ENCODE measurements at regions not wholly inside any gene's neighbourhood (a gene's known extent, or its start where the extent isn't known, plus 50 kb on each side); places are given as distances from the start of the nearest gene placed in this dataset.

DNA sequence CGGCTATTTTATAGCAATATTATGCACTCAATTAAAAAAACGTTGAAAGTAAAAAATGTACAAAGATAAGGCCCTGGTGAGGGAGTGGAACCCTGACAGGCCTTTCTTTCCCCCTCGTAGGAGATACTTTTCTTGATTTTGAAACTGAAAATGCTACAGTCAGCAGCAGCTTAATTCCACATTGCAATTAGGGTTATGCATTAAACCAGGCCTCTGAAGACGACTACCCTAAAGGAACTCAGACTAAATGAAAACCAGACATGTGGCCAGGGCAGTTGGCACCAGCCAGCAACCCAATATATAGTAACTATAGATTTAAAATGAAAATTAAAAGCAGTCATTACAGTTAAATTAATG is 463.2 kb upstream of the MAF start:
- TF ChIP-seq, protein P1, sequence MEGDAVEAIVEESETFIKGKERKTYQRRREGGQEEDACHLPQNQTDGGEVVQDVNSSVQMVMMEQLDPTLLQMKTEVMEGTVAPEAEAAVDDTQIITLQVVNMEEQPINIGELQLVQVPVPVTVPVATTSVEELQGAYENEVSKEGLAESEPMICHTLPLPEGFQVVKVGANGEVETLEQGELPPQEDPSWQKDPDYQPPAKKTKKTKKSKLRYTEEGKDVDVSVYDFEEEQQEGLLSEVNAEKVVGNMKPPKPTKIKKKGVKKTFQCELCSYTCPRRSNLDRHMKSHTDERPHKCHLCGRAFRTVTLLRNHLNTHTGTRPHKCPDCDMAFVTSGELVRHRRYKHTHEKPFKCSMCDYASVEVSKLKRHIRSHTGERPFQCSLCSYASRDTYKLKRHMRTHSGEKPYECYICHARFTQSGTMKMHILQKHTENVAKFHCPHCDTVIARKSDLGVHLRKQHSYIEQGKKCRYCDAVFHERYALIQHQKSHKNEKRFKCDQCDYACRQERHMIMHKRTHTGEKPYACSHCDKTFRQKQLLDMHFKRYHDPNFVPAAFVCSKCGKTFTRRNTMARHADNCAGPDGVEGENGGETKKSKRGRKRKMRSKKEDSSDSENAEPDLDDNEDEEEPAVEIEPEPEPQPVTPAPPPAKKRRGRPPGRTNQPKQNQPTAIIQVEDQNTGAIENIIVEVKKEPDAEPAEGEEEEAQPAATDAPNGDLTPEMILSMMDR (IDR thresholded peaks at IDR 0.05), result no peak
- Mint-ChIP-seq H3K27me3 (no peaks in the 10 kb centered on the region), H3K4me1 (ENCODE audit: low read depth) (no peaks in the 10 kb centered on the region), H3K36me3 (ENCODE audit: low read depth) (no peaks in the 10 kb centered on the region), H3K9me3 (no peaks in the 10 kb centered on the region), H3K27ac (no peak overlapping the region), H3K4me3 (no peak overlapping the region)
- ATAC-seq (no peak), DNase-seq (no peak)
- POLR2A ChIA-PET, result interaction anchor here (0.9 kb wide), 1 partner anchor 13 kb away, joined by 3 read pairs; no protein-coding TSS in a partner anchor
- CTCF ChIA-PET, result no interaction called here
- intact Hi-C loops (cut with micrococcal nuclease), result no loop called here

DNA sequence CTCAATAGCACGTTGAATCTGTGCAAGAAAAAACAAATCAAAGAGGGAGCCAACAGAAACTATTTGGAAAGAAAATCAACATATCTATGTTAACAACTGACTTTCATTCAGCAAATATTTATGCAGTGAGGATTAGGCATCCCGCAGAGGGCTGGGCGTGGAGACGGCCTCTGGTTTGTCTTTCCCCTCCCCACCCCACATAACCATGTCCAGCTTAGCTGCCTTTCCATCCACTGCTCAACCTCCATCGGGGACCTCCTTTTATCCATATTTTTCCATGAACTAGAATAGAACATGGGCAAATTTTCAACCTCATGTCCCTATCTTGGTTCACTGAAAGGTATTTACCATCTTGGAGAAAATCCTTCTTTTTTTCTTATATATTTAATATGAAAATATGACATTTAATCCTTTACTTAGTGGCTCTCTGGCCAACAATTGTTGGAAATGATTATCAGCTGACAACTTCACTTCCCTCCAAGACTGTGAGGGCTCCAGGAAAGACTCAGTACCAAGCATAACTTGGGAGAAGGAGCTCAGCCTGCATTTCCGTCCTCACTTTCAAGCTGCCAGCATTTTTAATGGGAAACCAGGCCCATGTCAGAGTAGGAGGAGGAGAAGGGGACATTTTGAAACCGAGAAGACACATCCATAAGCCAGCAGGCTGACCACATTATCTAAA is 462.6 kb upstream of the MAF start:
- ATAC-seq (no peak), DNase-seq (no peak)
- H3K27ac Mint-ChIP-seq, result no peak overlapping the region
- no peaks in the 10 kb centered on the region for H3K9me3 Mint-ChIP-seq
- ChIA-PET POLR2A (interaction anchor here (0.9 kb wide), 1 partner anchor 13 kb away, joined by 3 read pairs; no protein-coding TSS in a partner anchor), CTCF (no interaction called here)
- H3K4me3 Mint-ChIP-seq, result no peak overlapping the region
- H3K27me3 Mint-ChIP-seq, result no peaks in the 10 kb centered on the region
- H3K4me1 Mint-ChIP-seq (ENCODE audit: low read depth), result no peaks in the 10 kb centered on the region
- TF ChIP-seq, protein P1 (IDR thresholded peaks at IDR 0.05), result no peak
- no peaks in the 10 kb centered on the region for H3K36me3 Mint-ChIP-seq (ENCODE audit: low read depth)
- intact Hi-C loops (cut with micrococcal nuclease), result no loop called here

DNA sequence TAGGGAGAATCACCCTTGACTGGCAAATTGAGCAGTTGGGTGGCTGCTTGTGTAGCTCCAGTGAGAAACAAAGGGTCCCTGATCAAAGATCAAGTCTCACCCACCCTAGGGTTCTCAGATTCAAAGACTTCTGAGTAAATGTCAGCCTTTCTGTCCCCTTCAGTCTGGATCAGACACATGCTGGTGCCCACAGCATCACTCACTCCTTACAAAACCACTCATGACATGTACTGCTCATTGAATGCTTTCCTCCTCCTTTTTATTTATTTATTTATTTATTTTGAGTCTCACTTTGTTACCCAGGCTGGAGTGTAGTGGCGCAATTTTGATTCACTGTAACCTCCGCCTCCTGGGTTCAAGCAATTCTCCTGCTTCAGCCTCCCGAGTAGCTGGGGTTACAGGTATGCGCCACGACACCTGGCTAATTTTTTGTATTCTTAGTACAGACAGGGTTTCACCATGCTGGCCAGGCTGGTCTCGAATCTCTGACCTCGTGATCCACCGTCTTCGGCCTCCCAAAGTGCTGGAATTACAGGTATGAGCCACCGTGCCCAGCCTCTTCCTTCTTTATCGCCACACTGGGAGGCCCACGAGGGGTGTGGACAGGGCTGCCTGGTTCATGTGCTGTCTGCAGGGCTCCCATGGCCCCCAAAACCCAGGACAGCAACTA is 462.0 kb upstream of the MAF start:
- POLR2A ChIA-PET, result no interaction called here
- intact Hi-C loops (cut with micrococcal nuclease), result no loop called here

DNA sequence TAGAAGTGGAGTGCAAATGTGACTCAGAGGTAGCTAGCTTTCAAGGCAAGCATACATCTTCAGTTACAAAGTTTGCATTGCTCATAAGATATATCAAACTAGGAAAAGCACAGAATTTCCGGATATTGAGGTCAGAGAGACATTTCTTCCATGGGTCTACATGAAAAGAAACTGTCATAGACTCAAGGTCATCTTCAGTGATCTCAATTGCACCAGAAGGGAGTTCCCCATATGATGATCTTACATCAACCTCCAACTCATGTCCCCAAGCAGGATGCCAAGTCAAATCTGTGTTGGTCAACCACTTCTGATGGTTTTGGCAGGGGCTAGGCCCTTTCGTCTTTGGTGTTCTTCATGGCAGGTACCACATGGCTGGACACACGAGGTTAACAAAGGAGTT is 459.9 kb upstream of the MAF start:
- ATAC-seq (no peak), DNase-seq (no peak)
- Mint-ChIP-seq H3K9me3 (no peaks in the 10 kb centered on the region), H3K27me3 (no peaks in the 10 kb centered on the region), H3K36me3 (ENCODE audit: low read depth) (no peaks in the 10 kb centered on the region), H3K27ac (no peak overlapping the region), H3K4me1 (ENCODE audit: low read depth) (no peaks in the 10 kb centered on the region), H3K4me3 (no peak overlapping the region)
- ChIA-PET CTCF (no interaction called here), POLR2A (no interaction called here)
- TF ChIP-seq, protein P1 (IDR thresholded peaks at IDR 0.05), result no peak
- intact Hi-C loops (cut with micrococcal nuclease), result no loop called here

More for the DNA sequence above, 462.0 kb upstream of the MAF start:
- TF ChIP-seq, protein P1 (IDR thresholded peaks at IDR 0.05), result no peak
- H3K4me3 Mint-ChIP-seq, result no peak overlapping the region
- H3K27me3 Mint-ChIP-seq, result no peaks in the 10 kb centered on the region
- no peaks in the 10 kb centered on the region for H3K36me3 Mint-ChIP-seq (ENCODE audit: low read depth)
- no peaks in the 10 kb centered on the region for H3K9me3 Mint-ChIP-seq
- DNase-seq (no peak), ATAC-seq (no peak)
- H3K27ac Mint-ChIP-seq, result no peak overlapping the region
- no peaks in the 10 kb centered on the region for H3K4me1 Mint-ChIP-seq (ENCODE audit: low read depth)
- CTCF ChIA-PET, result no interaction called here

DNA sequence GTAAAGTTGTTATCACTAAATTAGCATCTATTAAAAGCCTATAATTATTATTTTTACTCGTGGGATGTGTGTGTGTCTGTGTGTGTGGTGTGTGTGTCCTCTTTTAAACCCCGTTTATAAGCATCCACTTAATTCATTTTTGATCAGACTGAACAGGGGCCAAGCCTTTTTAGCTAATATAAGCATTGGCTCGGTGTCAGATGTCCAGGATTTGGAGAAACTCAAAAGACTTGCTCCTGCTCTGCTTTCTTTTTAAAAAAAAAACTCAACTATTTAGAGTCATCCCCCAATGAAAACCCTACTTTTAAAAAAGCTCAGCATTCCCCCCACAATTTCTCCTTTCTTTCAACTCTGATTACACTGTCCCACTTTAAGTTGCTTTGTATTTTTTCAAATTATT is 459.3 kb upstream of the MAF start:
- no peaks in the 10 kb centered on the region for H3K36me3 Mint-ChIP-seq (ENCODE audit: low read depth)
- POLR2A ChIA-PET, result no interaction called here
- H3K9me3 Mint-ChIP-seq, result no peaks in the 10 kb centered on the region
- TF ChIP-seq, protein P1 (IDR thresholded peaks at IDR 0.05), result no peak
- no peaks in the 10 kb centered on the region for H3K4me1 Mint-ChIP-seq (ENCODE audit: low read depth)
- DNase-seq, result no peak
- H3K4me3 Mint-ChIP-seq, result no peak overlapping the region
- H3K27ac Mint-ChIP-seq, result no peak overlapping the region
- CTCF ChIA-PET, result no interaction called here
- intact Hi-C loops (cut with micrococcal nuclease), result no loop called here
- ATAC-seq, result no peak
- H3K27me3 Mint-ChIP-seq, result no peaks in the 10 kb centered on the region
